SK-N-SH (cell line): ENCODE measurements at regions not wholly inside any gene's neighbourhood (a gene's known extent, or its start where the extent isn't known, plus 50 kb on each side); places are given as distances from the start of the nearest gene placed in this dataset.

ENCODE experiments used
- CTCF ChIA-PET: fragments of 300-600, 350-600 bp; formaldehyde crosslinking; extraction: SDS; loops from one replicate; lab custom pipeline; 2021; lab: Yijun Ruan, JAX
- POLR2A ChIA-PET: fragments of 350-600 bp; sonication (Branson Sonifier 250); formaldehyde crosslinking; extraction: SDS; loops from one replicate; lab custom pipeline; 2020; ENCODE audit warnings: antibody characterized with exemption, inconsistent platforms; lab: Yijun Ruan, JAX
- DNase-seq: peaks from one replicate; pipeline ENCODE4 v3.0.0; 2012
- H2AFZ ChIP-seq: fragments of 200-600 bp; sonication (generic); 2 replicates; pipeline ENCODE4 v1.8.1; 2016; ENCODE audit warnings: antibody characterized with exemption, mild to moderate bottlenecking, low read depth
- H3F3A ChIP-seq: fragments of 200-600 bp; sonication (generic); replicated peaks from 2 replicates; pipeline ENCODE3; 2016; ENCODE audit warnings: antibody characterized with exemption, mild to moderate bottlenecking; ENCODE audit not compliant: insufficient read depth
- H3K27ac ChIP-seq, 2 experiments: fragments of 200-500 bp in 1 of 2; fragments of 200-600 bp in 1 of 2; sonication (Bioruptor generic) in 1 of 2; sonication (generic), shearing (Covaris generic) in 1 of 2; 2 replicates each; pipeline versions ENCODE4 v1.5.1 to v1.6.1; 2014 to 2016; ENCODE audit warnings: low read depth in 2 of 2, inconsistent platforms in 1 of 2, low read length in 1 of 2, mild to moderate bottlenecking in 1 of 2, mixed read lengths in 1 of 2
- H3K27me3 ChIP-seq: fragments of 200-600 bp; sonication (generic), shearing (Covaris generic); 2 replicates; pipeline ENCODE4 v1.6.1; 2016; ENCODE audit warnings: mixed run types; ENCODE audit not compliant: insufficient read depth
- H3K36me3 ChIP-seq, 2 experiments: fragments of 200-500 bp in 1 of 2; fragments of 200-600 bp in 1 of 2; sonication (Bioruptor generic) in 1 of 2; sonication (generic) in 1 of 2; replicated peaks in 1 of 2; 2 replicates each; pipeline versions ENCODE3 to v1.5.1; 2014 to 2016; ENCODE audit warnings: low read length in 1 of 2, mild to moderate bottlenecking in 1 of 2; ENCODE audit not compliant: insufficient read depth in 2 of 2, control insufficient read depth in 1 of 2
- H3K4me1 ChIP-seq, 2 experiments: fragments of 200-500 bp in 1 of 2; fragments of 200-600 bp in 1 of 2; sonication (Bioruptor generic) in 1 of 2; sonication (generic), shearing (Covaris generic) in 1 of 2; 2 replicates each; pipeline versions ENCODE4 v1.5.1 to v1.6.1; 2014 to 2016; ENCODE audit warnings: low read depth in 1 of 2, low read length in 1 of 2, mixed run types in 1 of 2; ENCODE audit not compliant: insufficient read depth in 2 of 2, control insufficient read depth in 1 of 2
- H3K4me2 ChIP-seq: fragments of 200-600 bp; sonication (generic), shearing (Covaris generic); 2 replicates; pipeline ENCODE4 v1.6.1; 2017; ENCODE audit warnings: mixed run types
- H3K4me3 ChIP-seq, 2 experiments: fragments of 200-500 bp in 1 of 2; fragments of 200-600 bp in 1 of 2; sonication (Bioruptor generic) in 1 of 2; sonication (generic), shearing (Covaris generic) in 1 of 2; 2 replicates each; pipeline versions ENCODE4 v1.5.1 to v1.8.1; 2014 to 2016; ENCODE audit warnings: low read depth in 2 of 2, inconsistent platforms in 1 of 2, low read length in 1 of 2, mild to moderate bottlenecking in 1 of 2, mixed read lengths in 1 of 2, moderate library complexity in 1 of 2
- H3K79me2 ChIP-seq: fragments of 200-600 bp; sonication (generic); 2 replicates; pipeline ENCODE4 v1.8.1; 2017; ENCODE audit warnings: mild to moderate bottlenecking; ENCODE audit not compliant: insufficient read depth
- H3K9ac ChIP-seq: fragments of 200-600 bp; sonication (generic); 2 replicates; pipeline ENCODE4 v1.6.1; 2017; ENCODE audit warnings: mixed run types
- H3K9me2 ChIP-seq: fragments of 200-600 bp; sonication (generic); 2 replicates; pipeline ENCODE4 v1.6.1; 2017; ENCODE audit warnings: mixed run types
- H3K9me3 ChIP-seq: fragments of 200-600 bp; sonication (generic); 2 replicates; pipeline ENCODE4 v1.6.1; 2017; ENCODE audit warnings: mixed run types, mild to moderate bottlenecking, moderate library complexity
- H4K20me1 ChIP-seq: fragments of 200-600 bp; sonication (generic); 2 replicates; pipeline ENCODE4 v1.6.1; 2017; ENCODE audit warnings: mild to moderate bottlenecking, mixed run types; ENCODE audit not compliant: insufficient read depth
- ELF1 ChIP-seq: IDR thresholded peaks from 2 replicates; pipeline ENCODE4 v1.4.0; 2012
- EP300 ChIP-seq, 2 experiments: IDR thresholded peaks; 2 replicates each; pipeline versions ENCODE4 v1.4.0 to v1.6.1; 2012; ENCODE audit warnings: borderline replicate concordance in 1 of 2, low read depth in 1 of 2, low read length in 1 of 2
- FOSL2 ChIP-seq: IDR thresholded peaks from 2 replicates; pipeline ENCODE4 v1.4.0; 2012; ENCODE audit warnings: low read depth, mild to moderate bottlenecking, moderate library complexity, borderline replicate concordance
- GATA2 ChIP-seq: sonication (generic); formaldehyde crosslinking; IDR thresholded peaks from 2 replicates; pipeline ENCODE4 v1.5.0; 2020; ENCODE audit warnings: mild to moderate bottlenecking, missing genetic modification reagents
- JUND ChIP-seq: IDR thresholded peaks from 2 replicates; pipeline ENCODE4 v1.4.0; 2012
- NFIC ChIP-seq: IDR thresholded peaks from 2 replicates; pipeline ENCODE4 v1.4.0; 2012; ENCODE audit warnings: borderline replicate concordance
- NRF1 ChIP-seq: IDR thresholded peaks from 2 replicates; pipeline ENCODE4 v1.6.1; 2012; ENCODE audit warnings: low read depth, mild to moderate bottlenecking, low read length
- POLR2AphosphoS5 ChIP-seq: IDR thresholded peaks from 2 replicates; pipeline ENCODE4 v1.6.1; 2012; ENCODE audit warnings: low read depth, low read length
- RAD21 ChIP-seq: IDR thresholded peaks from 2 replicates; pipeline ENCODE4 v1.6.1; 2012; ENCODE audit warnings: mild to moderate bottlenecking, low read length
- RCOR1 ChIP-seq: fragments of 150-350 bp; IDR thresholded peaks from 2 replicates; pipeline ENCODE4 v1.6.1; 2017; ENCODE audit warnings: antibody characterized with exemption, low read length
- RXRA ChIP-seq: IDR thresholded peaks from 2 replicates; pipeline ENCODE4 v1.4.0; 2012; ENCODE audit warnings: low read depth, mild to moderate bottlenecking, borderline replicate concordance
- SMC3 ChIP-seq: IDR thresholded peaks from 2 replicates; pipeline ENCODE4 v1.6.1; 2012; ENCODE audit warnings: low read depth, low read length, improper control_type of control experiment
- TAF1 ChIP-seq: IDR thresholded peaks from 2 replicates; pipeline ENCODE4 v1.6.1; 2012; ENCODE audit warnings: low read depth, mild to moderate bottlenecking, low read length, moderate library complexity, borderline replicate concordance
- TCF12 ChIP-seq: IDR thresholded peaks from 2 replicates; pipeline ENCODE4 v1.4.0; 2012
- TEAD4 ChIP-seq: IDR thresholded peaks from 2 replicates; pipeline ENCODE4 v1.4.0; 2012; ENCODE audit warnings: mild to moderate bottlenecking, borderline replicate concordance; ENCODE audit not compliant: insufficient read depth
- USF1 ChIP-seq: IDR thresholded peaks from 2 replicates; pipeline ENCODE4 v1.4.0; 2012; ENCODE audit warnings: low read depth, borderline replicate concordance
- WGBS: methylation state at CpG from one replicate; pipeline ENCODE4 v1.1.6; 2017; ENCODE audit warnings: low lambda C conversion rate; 5-methylcytosine and 5-hydroxymethylcytosine counted together
- TF ChIP-seq, protein P1 (sequence below): IDR thresholded peaks from 2 replicates; pipeline ENCODE4 v1.4.0; 2012; ENCODE audit warnings: low read depth
- TF ChIP-seq, protein P2 (sequence below): fragments of 200-600 bp; sonication (generic); IDR thresholded peaks from 2 replicates; pipeline ENCODE4 v1.6.1; 2017; ENCODE audit warnings: antibody characterized with exemption, mild to moderate bottlenecking, moderate library complexity
- TF ChIP-seq, protein P3 (sequence below): IDR thresholded peaks from 2 replicates; pipeline ENCODE4 v1.6.1; 2012; ENCODE audit warnings: mild to moderate bottlenecking, low read depth, low read length, moderate library complexity

DNA sequence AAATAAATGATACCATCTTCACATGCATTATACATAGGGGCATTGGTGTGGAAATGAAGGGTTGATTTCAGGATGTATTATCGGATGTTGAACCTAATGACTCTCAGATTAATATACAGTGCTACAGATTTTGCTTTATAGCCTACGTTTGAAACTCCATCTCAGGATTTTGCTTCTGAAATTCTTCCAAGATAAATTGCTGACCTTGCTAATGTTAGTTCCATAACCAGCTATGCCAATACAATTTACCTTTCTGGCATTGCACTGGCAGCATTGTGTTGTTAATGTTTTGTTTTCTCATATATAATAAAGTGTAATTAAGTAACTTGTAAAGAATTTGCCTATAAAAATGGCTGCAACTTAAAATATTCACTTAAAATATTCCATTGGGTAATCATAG is 350.1 kb downstream of the CHRM3 start:
- peaks cover 8% of the 10 kb centered on the region for H3F3A ChIP-seq
- H3K79me2 ChIP-seq: no peaks in the 10 kb centered on the region
- DNase-seq: no peak
- POLR2A ChIA-PET: no interaction called here
- no peaks in the 10 kb centered on the region for H3K9me2 ChIP-seq
- CTCF ChIA-PET: interaction anchor here (1.3 kb wide), 1 partner anchor 22 kb away, joined by 4 read pairs; no protein-coding TSS in a partner anchor
- H4K20me1 ChIP-seq: no peaks in the 10 kb centered on the region
- no peak overlapping the region for H2AFZ ChIP-seq
- no peaks in the 10 kb centered on the region for H3K36me3 ChIP-seq
- no peak overlapping the region for H3K9ac ChIP-seq
- H3K27ac ChIP-seq: no peak overlapping the region; a peak in 1 of 4 replicates
- H3K4me2 ChIP-seq: no peak overlapping the region
- H3K4me3 ChIP-seq: no peak overlapping the region
- H3K27me3 ChIP-seq: no peaks in the 10 kb centered on the region
- no peak for TF ChIP-seq ELF1
- no peak for TF ChIP-seq POLR2AphosphoS5
- no peak for TF ChIP-seq TAF1
- no peak for TF ChIP-seq NRF1
- no peak for TF ChIP-seq RXRA
- no peak for TF ChIP-seq TCF12
- no peak for TF ChIP-seq TEAD4
- TF ChIP-seq GATA2 (CRISPR knock-in tag): no peak
- no peak for TF ChIP-seq EP300 (IDR thresholded peaks at IDR 0.05; ENCODE audit: borderline replicate concordance in 1 of 2, low read depth in 1 of 2, low read length in 1 of 2)
- no peak for TF ChIP-seq NFIC
- TF ChIP-seq SMC3: no peak
- TF ChIP-seq, protein P1, sequence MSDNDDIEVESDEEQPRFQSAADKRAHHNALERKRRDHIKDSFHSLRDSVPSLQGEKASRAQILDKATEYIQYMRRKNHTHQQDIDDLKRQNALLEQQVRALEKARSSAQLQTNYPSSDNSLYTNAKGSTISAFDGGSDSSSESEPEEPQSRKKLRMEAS: no peak
- TF ChIP-seq USF1: no peak
- no peak for TF ChIP-seq JUND
- TF ChIP-seq, protein P2, sequence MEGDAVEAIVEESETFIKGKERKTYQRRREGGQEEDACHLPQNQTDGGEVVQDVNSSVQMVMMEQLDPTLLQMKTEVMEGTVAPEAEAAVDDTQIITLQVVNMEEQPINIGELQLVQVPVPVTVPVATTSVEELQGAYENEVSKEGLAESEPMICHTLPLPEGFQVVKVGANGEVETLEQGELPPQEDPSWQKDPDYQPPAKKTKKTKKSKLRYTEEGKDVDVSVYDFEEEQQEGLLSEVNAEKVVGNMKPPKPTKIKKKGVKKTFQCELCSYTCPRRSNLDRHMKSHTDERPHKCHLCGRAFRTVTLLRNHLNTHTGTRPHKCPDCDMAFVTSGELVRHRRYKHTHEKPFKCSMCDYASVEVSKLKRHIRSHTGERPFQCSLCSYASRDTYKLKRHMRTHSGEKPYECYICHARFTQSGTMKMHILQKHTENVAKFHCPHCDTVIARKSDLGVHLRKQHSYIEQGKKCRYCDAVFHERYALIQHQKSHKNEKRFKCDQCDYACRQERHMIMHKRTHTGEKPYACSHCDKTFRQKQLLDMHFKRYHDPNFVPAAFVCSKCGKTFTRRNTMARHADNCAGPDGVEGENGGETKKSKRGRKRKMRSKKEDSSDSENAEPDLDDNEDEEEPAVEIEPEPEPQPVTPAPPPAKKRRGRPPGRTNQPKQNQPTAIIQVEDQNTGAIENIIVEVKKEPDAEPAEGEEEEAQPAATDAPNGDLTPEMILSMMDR: no peak
- TF ChIP-seq, protein P3, sequence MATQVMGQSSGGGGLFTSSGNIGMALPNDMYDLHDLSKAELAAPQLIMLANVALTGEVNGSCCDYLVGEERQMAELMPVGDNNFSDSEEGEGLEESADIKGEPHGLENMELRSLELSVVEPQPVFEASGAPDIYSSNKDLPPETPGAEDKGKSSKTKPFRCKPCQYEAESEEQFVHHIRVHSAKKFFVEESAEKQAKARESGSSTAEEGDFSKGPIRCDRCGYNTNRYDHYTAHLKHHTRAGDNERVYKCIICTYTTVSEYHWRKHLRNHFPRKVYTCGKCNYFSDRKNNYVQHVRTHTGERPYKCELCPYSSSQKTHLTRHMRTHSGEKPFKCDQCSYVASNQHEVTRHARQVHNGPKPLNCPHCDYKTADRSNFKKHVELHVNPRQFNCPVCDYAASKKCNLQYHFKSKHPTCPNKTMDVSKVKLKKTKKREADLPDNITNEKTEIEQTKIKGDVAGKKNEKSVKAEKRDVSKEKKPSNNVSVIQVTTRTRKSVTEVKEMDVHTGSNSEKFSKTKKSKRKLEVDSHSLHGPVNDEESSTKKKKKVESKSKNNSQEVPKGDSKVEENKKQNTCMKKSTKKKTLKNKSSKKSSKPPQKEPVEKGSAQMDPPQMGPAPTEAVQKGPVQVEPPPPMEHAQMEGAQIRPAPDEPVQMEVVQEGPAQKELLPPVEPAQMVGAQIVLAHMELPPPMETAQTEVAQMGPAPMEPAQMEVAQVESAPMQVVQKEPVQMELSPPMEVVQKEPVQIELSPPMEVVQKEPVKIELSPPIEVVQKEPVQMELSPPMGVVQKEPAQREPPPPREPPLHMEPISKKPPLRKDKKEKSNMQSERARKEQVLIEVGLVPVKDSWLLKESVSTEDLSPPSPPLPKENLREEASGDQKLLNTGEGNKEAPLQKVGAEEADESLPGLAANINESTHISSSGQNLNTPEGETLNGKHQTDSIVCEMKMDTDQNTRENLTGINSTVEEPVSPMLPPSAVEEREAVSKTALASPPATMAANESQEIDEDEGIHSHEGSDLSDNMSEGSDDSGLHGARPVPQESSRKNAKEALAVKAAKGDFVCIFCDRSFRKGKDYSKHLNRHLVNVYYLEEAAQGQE: no peak
- no peak for TF ChIP-seq RAD21
- no peak for TF ChIP-seq FOSL2
- no peak for TF ChIP-seq RCOR1
- 79% methylated on average over 2 of the region's 2 CpGs for WGBS
- H3K9me3 ChIP-seq: no peaks in the 10 kb centered on the region
- peaks cover 4 to 43% of the 10 kb centered on the region in 2 experiments; a peak in 2 of 4 replicates for H3K4me1 ChIP-seq
